HG03521 (cell line): ENCODE measurements at regions not wholly inside any gene's neighbourhood (a gene's known extent, or its start where the extent isn't known, plus 50 kb on each side); places are given as distances from the start of the nearest gene placed in this dataset.

ENCODE experiments used
- ATAC-seq: cut with Tn5 transposase; IDR thresholded peaks from one replicate; pipeline ENCODE4 v1.9.1; 2021; ENCODE audit warnings: mild to moderate bottlenecking, moderate library complexity; ENCODE audit not compliant: unreplicated experiment

DNA sequence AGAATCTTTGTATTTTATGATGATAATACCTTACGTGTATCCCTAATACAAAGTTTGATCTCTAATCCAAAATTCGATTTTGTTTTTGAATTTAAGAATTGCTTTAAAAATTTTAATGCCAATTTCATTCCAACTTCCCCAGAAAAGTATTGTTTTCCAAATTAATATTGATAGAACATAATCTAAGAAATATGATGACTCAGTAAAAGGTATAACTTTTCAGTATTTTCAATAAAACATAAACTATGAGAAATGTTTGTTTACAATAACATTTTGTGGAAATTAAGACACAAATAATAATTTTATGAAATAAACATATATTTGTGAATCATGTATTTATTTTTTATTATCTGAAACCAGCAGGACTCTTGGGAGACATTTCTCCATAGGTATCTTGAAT, 931.6 kb downstream of the EFNA5 start:
- no peak for ATAC-seq

DNA sequence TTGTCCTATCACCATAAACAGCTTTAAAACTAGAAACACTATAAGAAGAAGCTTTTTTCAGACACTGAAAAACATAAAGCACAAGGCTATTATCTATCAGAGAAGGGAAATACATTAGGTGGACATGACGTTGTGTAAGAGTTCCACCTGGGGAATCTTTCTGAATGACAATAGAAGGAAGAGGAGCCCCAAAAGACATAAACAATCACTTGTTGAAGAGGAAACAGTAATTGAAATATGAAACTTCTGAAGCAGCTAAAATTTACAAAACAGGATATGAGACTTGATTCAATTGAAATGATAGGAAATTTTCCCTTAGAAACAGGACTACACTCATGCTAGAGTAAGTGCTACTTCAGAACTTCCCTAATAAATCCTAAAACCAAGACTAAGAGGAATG, 933.6 kb downstream of the EFNA5 start:
- no peak for ATAC-seq

- no peak for ATAC-seq
Measured at GRCh38 chr5:106732624-106733023, 938.1 kb downstream of the EFNA5 start.

- ATAC-seq: no peak
Measured at GRCh38 chr5:106730912-106731311, 939.8 kb downstream of the EFNA5 start.

- no peak for ATAC-seq
Measured at GRCh38 chr5:106730506-106730905, 940.2 kb downstream of the EFNA5 start.

- no peak for ATAC-seq
Measured at GRCh38 chr5:106728208-106728607, 942.5 kb downstream of the EFNA5 start.

DNA sequence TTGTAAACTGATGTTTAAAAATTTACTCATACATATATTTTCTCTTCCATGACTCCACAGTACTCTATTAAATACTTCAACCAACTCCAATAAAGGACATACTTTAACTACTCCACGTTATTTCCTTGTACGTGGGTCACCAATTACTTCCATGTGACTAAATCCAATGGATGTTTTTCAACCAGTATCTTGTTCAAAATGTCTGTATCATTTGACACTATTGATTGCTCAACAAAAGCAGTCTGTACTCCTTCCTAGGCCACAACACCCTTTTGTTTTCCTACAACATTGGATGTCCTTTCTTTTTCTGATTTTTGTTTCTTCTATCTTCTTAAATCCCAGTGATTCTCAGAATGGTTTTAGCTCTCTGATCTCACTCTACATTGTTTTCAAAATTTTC, 943.7 kb downstream of the EFNA5 start:
- ATAC-seq: no peak

DNA sequence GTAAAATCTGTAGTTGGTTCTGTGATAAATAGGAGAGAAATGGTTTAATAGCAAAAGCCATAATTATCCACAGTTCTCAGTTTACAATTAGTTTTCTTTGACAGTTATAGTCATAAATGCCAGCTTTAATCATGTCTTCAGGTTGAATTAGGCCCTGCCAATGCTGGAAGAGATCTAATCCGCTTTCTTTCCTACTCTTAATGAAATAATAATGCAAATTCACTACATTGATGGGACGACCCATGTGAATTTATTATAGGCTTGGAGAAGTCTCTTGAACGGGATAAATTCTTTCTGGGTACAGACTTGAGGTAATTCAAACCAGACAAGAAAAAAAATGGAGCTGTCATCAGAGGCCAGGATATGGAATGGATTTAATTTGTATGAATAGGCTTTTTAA, 950.4 kb downstream of the EFNA5 start:
- no peak for ATAC-seq

- no peak for ATAC-seq
Measured at GRCh38 chr5:106699796-106700195, 970.9 kb downstream of the EFNA5 start.

DNA sequence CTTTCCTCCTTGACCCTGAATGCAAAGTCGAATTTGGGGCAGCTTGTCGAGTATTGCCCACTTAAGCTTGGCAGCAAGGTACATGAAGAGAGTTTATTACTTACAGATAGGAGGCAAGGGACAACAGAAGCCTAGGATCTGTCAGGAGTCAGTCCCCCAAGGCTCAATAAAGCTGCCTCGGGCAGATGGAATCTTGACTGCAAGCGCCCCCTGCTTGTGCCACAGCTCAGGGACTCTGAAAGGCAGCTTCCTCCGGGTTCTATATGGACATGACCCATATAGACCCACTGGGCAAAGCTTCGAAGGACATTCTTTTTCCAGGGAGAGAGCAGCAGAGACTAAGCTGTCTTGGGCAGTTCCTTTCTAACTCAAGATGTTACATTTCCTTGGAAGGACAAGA, 971.5 kb downstream of the EFNA5 start:
- ATAC-seq: no peak

DNA sequence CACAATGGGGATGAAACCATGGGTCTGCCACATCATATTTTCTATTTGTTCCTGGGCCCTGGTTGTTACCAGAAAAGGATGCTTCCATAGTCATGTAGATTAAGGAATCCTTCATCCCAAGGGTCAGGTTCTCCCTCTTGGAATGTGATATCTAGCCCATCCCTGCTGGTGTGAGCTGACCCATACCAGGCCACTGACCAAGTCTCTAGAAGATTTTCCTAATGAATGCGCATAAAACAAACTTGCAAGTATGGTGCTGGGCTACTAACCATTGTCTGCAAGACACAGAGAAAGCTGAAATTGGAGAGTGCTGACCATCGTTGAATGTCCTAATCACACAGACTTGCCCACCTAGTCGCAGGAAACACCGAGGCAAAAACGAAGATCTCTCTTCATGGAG, 972.6 kb downstream of the EFNA5 start:
- no peak for ATAC-seq

- ATAC-seq: no peak
Measured at GRCh38 chr5:106691701-106692100, 979.0 kb downstream of the EFNA5 start.

GRCh38 chr5:106690585-106690984, 980.2 kb downstream of the EFNA5 start:
- no peak for ATAC-seq

DNA sequence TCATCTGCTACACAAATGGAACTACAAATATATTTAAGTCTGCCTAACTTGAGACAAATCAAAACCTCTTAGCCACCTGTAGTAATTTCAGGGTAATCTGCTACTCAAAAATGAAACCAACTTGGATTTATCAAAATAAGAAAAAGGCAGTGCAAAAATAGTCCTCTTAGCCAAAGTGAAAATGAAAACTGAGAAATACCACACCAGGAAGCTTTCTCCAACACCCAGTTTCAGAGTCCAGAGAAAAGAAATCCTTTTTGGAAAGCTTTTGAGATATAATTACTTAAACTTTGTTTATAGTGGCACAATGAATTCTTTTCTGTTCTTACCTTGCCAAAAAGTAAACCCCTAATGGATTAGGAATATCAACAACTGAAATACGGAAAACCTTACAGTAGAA, 990.4 kb downstream of the EFNA5 start:
- ATAC-seq: no peak

DNA sequence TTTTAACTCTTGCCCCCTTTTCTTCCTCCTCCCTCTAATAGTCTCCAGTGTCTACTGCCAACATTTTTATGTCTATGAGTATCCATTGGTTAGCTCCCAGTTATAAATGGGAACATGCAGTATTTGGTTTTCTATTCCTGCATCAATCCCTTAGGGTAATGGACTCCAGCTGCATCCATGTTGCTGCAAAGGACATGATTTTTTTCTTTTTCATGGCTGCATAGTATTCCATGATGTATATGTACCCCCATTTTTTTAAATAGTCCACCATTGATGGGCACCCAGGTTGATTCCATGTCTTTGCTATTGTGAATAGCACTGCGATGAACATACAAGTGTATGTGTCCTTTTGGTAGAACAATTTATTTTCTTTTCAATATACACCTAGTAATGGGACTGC, 993.7 kb downstream of the EFNA5 start:
- ATAC-seq: no peak

- ATAC-seq: no peak
Measured at GRCh38 chr5:106675687-106676086, 995.0 kb downstream of the EFNA5 start.

GRCh38 chr5:106673941-106674340, 996.8 kb downstream of the EFNA5 start:
- ATAC-seq: no peak

GRCh38 chr5:106661866-106662265, 1008.9 kb downstream of the EFNA5 start:
- no peak for ATAC-seq

- no peak for ATAC-seq
Measured at GRCh38 chr5:106660681-106661080, 1010.1 kb downstream of the EFNA5 start.

GRCh38 chr5:106658150-106658549, 1012.6 kb downstream of the EFNA5 start:
- ATAC-seq: no peak

GRCh38 chr5:106656821-106657220, 1013.9 kb downstream of the EFNA5 start:
- no peak for ATAC-seq

- no peak for ATAC-seq
Measured at GRCh38 chr5:106649031-106649430, 1021.7 kb downstream of the EFNA5 start.

- no peak for ATAC-seq
Measured at GRCh38 chr5:106648401-106648800, 1022.3 kb downstream of the EFNA5 start.

GRCh38 chr5:106646106-106646505, 1024.6 kb downstream of the EFNA5 start:
- ATAC-seq: no peak
